ENCODE measurements at regions not wholly inside any gene's neighbourhood (a gene's known extent, or its start where the extent isn't known, plus 50 kb on each side); places are given as distances from the start of the nearest gene placed in this dataset.

GRCh38 chr10:29760138-29760900 lies 125.5 kb upstream of the SVIL start:
- SMC1A ChIA-PET (ENCODE audit: uncharacterized antibody, unreplicated experiment), result interaction anchor here (0.7 to 0.9 kb wide), 2 partner anchors 9 to 23 kb away, joined by 3 to 4 read pairs; no protein-coding TSS in a partner anchor
- WGBS (ENCODE audit: insufficient coverage, insufficient replicate concordance, low lambda C conversion rate, missing lambda C conversion rate), result 19% methylated on average over 4 of the region's 4 CpGs
- RAD21 ChIA-PET (ENCODE audit: unreplicated experiment), result no interaction called here
- ATAC-seq (no peak), FAIRE-seq (no peak), DNase-seq (ENCODE audit: low read depth, low spot score) (no peak)
- H3K9me3 ChIP-seq (replicated peaks; ENCODE audit: control insufficient read depth, insufficient read depth, low read length), result no peaks in the 10 kb centered on the region
- in situ Hi-C loops (cut with MboI), result no loop called here
- no peaks in the 10 kb centered on the region; a peak in 1 of 4 replicates for H3K27me3 ChIP-seq (replicated peaks in 1 of 2; ENCODE audit: control insufficient read depth in 2 of 2, insufficient read depth in 2 of 2, low read length in 1 of 2)
- no peaks in the 10 kb centered on the region for H3K79me2 ChIP-seq (ENCODE audit: control insufficient read depth, insufficient read depth, low read length)
- CTCF ChIA-PET, result interaction anchor here (1.5 kb wide), 1 partner anchor 12 kb away, joined by 4 read pairs; no protein-coding TSS in a partner anchor
- no peak overlapping the region for H3K9ac ChIP-seq (ENCODE audit: control insufficient read depth, insufficient read depth, low read length)
- POLR2A ChIA-PET, result no interaction called here
- H2AFZ ChIP-seq (ENCODE audit: control insufficient read depth, low read depth, low read length), result no peak overlapping the region
- no peak overlapping the region for H3K4me3 ChIP-seq
- BruUV-seq (replicated peaks), result no TSS peak
- no peaks in the 10 kb centered on the region for H3K36me3 ChIP-seq (ENCODE audit: control insufficient read depth in 2 of 2, insufficient read depth in 2 of 2, low read length in 1 of 2)
- H3K27ac ChIP-seq (ENCODE audit: control insufficient read depth, insufficient read depth), result no peak overlapping the region
- no peaks in the 10 kb centered on the region for H4K20me1 ChIP-seq (ENCODE audit: control insufficient read depth, insufficient read depth)
- H3K4me1 ChIP-seq (ENCODE audit: control insufficient read depth, insufficient read depth, low read length), result no peaks in the 10 kb centered on the region
- no peak for TF ChIP-seq NR2F1 (conservative IDR thresholded peaks at IDR 0.05)
- TF ChIP-seq NFIC (IDR thresholded peaks at IDR 0.05; ENCODE audit: low read depth, low read length), result no peak
- no peak for TF ChIP-seq BRCA1 (IDR thresholded peaks at IDR 0.05; ENCODE audit: low read depth, low read length)
- no peak for TF ChIP-seq IRF4 (IDR thresholded peaks at IDR 0.05; ENCODE audit: low read depth, low read length)
- TF ChIP-seq POU2F2 (IDR thresholded peaks at IDR 0.05; ENCODE audit: borderline replicate concordance, low read depth, low read length), result no peak
- intact Hi-C loops (cut with micrococcal nuclease; ENCODE audit: unreplicated experiment), result no loop called here
- H3K4me2 ChIP-seq (ENCODE audit: control insufficient read depth, insufficient read depth), result no peak overlapping the region

- no peak for DNase-seq (ENCODE audit: low read depth, low spot score)
- WGBS (ENCODE audit: insufficient coverage, insufficient replicate concordance, low lambda C conversion rate, missing lambda C conversion rate), result 32% methylated on average over 5 of the region's 9 CpGs
- no peaks in the 10 kb centered on the region for H4K20me1 ChIP-seq (ENCODE audit: control insufficient read depth, insufficient read depth)
- SMC1A ChIA-PET (ENCODE audit: uncharacterized antibody, unreplicated experiment), result interaction anchor here (0.6 to 0.9 kb wide), 2 partner anchors 40 to 1130 kb away, joined by 3 read pairs; no protein-coding TSS in a partner anchor
- in situ Hi-C loops (cut with MboI), result no loop called here
- H3K4me2 ChIP-seq (ENCODE audit: control insufficient read depth, insufficient read depth), result no peak overlapping the region
- H3K9ac ChIP-seq (ENCODE audit: control insufficient read depth, insufficient read depth, low read length), result no peak overlapping the region
- no peak overlapping the region for H3K4me3 ChIP-seq
- intact Hi-C loops (cut with micrococcal nuclease; ENCODE audit: unreplicated experiment), result no loop called here
- no peak overlapping the region for H2AFZ ChIP-seq (ENCODE audit: control insufficient read depth, low read depth, low read length)
- CTCF ChIA-PET, result no interaction called here
- H3K36me3 ChIP-seq (ENCODE audit: control insufficient read depth in 2 of 2, insufficient read depth in 2 of 2, low read length in 1 of 2), result no peaks in the 10 kb centered on the region
- H3K27ac ChIP-seq (ENCODE audit: control insufficient read depth, insufficient read depth), result no peak overlapping the region
- H3K79me2 ChIP-seq (ENCODE audit: control insufficient read depth, insufficient read depth, low read length), result no peaks in the 10 kb centered on the region
- ATAC-seq, result no peak; the same call in 2 of the 3 replicates
- no TSS peak for BruUV-seq (replicated peaks)
- no peak for FAIRE-seq
- H3K9me3 ChIP-seq (replicated peaks; ENCODE audit: control insufficient read depth, insufficient read depth, low read length), result no peaks in the 10 kb centered on the region
- H3K27me3 ChIP-seq (replicated peaks in 1 of 2; ENCODE audit: control insufficient read depth in 2 of 2, insufficient read depth in 2 of 2, low read length in 1 of 2), result no peaks in the 10 kb centered on the region; a peak in 1 of 4 replicates
- POLR2A ChIA-PET, result no interaction called here
- RAD21 ChIA-PET (ENCODE audit: unreplicated experiment), result no interaction called here
- no peaks in the 10 kb centered on the region for H3K4me1 ChIP-seq (ENCODE audit: control insufficient read depth, insufficient read depth, low read length)
- TF ChIP-seq HDAC2 (IDR thresholded peaks at IDR 0.05) (no peak), PAX8 (IDR thresholded peaks at IDR 0.05) (no peak), NR2C1 (IDR thresholded peaks at IDR 0.05) (no peak), GATAD2B (conservative IDR thresholded peaks at IDR 0.05; ENCODE audit: low read depth) (no peak), CHD2 (IDR thresholded peaks at IDR 0.05; ENCODE audit: borderline replicate concordance, low read depth, low read length) (no peak), MTA2 (IDR thresholded peaks at IDR 0.05; ENCODE audit: low read depth) (no peak), KAT2A (conservative IDR thresholded peaks at IDR 0.05; ENCODE audit: control insufficient read depth, low read depth, low read length) (no peak)
- TF ChIP-seq, protein P1, sequence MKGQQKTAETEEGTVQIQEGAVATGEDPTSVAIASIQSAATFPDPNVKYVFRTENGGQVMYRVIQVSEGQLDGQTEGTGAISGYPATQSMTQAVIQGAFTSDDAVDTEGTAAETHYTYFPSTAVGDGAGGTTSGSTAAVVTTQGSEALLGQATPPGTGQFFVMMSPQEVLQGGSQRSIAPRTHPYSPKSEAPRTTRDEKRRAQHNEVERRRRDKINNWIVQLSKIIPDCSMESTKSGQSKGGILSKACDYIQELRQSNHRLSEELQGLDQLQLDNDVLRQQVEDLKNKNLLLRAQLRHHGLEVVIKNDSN (IDR thresholded peaks at IDR 0.05; ENCODE audit: borderline replicate concordance, extremely low read length, insufficient read depth, low read depth, low read length), result no peak
- TF ChIP-seq, protein P2, sequence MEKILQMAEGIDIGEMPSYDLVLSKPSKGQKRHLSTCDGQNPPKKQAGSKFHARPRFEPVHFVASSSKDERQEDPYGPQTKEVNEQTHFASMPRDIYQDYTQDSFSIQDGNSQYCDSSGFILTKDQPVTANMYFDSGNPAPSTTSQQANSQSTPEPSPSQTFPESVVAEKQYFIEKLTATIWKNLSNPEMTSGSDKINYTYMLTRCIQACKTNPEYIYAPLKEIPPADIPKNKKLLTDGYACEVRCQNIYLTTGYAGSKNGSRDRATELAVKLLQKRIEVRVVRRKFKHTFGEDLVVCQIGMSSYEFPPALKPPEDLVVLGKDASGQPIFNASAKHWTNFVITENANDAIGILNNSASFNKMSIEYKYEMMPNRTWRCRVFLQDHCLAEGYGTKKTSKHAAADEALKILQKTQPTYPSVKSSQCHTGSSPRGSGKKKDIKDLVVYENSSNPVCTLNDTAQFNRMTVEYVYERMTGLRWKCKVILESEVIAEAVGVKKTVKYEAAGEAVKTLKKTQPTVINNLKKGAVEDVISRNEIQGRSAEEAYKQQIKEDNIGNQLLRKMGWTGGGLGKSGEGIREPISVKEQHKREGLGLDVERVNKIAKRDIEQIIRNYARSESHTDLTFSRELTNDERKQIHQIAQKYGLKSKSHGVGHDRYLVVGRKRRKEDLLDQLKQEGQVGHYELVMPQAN (conservative IDR thresholded peaks at IDR 0.05), result no peak
Measured at GRCh38 chr10:29757551-29758297, 123.0 kb upstream of the SVIL start.
